HUES48 (cell line): ENCODE measurements at regions not wholly inside any gene's neighbourhood (a gene's known extent, or its start where the extent isn't known, plus 50 kb on each side); places are given as distances from the start of the nearest gene placed in this dataset.

Experiments
- H3K27ac ChIP-seq: one replicate; pipeline ENCODE4 v1.7.0; 2013; ENCODE audit warnings: low read depth, low read length, inconsistent platforms
- H3K27me3 ChIP-seq: 2 replicates; pipeline ENCODE4 v1.6.1; 2013; ENCODE audit warnings: mild to moderate bottlenecking, low read length; ENCODE audit not compliant: control insufficient read depth, insufficient read depth
- H3K36me3 ChIP-seq: 2 replicates; pipeline ENCODE4 v1.6.1; 2013; ENCODE audit warnings: low read length; ENCODE audit not compliant: control insufficient read depth, insufficient read depth
- H3K4me1 ChIP-seq: 2 replicates; pipeline ENCODE4 v1.6.1; 2013; ENCODE audit warnings: mild to moderate bottlenecking, low read length; ENCODE audit not compliant: control insufficient read depth, insufficient read depth
- H3K4me3 ChIP-seq: 2 replicates; pipeline ENCODE4 v1.5.1; 2013; ENCODE audit warnings: mild to moderate bottlenecking, low read depth, low read length
- H3K9ac ChIP-seq: 2 replicates; pipeline ENCODE4 v1.6.1; 2013; ENCODE audit warnings: mild to moderate bottlenecking, low read depth, low read length, moderate library complexity
- H3K9me3 ChIP-seq: 2 replicates; pipeline ENCODE4 v1.6.1; 2013; ENCODE audit warnings: low read length; ENCODE audit not compliant: control insufficient read depth, insufficient read depth

DNA sequence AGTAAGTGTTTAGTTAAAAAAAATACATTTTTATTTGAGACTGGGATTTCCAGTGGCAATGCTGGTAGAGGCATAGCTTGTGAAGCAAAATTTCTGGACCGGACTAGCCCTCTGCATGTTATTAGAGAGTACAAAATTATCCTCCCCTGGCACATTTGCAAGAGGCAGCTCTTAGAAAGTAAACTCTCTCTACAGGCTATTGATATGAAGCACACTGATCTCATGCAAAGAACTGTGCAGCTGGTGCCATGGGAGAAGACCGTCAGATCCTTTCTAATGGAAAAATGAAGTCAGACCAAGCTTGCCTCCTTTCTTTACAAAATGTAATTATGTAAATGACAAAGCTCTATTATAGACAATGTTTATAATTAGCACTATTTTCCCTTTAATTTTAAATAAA is 2717.2 kb downstream of the PCDH7 start:
- Histone ChIP-seq H3K27me3 (no peaks in the 10 kb centered on the region), H3K9me3 (no peaks in the 10 kb centered on the region), H3K27ac (no peak overlapping the region), H3K4me3 (no peak overlapping the region), H3K9ac (no peak overlapping the region), H3K4me1 (no peaks in the 10 kb centered on the region), H3K36me3 (no peaks in the 10 kb centered on the region)

DNA sequence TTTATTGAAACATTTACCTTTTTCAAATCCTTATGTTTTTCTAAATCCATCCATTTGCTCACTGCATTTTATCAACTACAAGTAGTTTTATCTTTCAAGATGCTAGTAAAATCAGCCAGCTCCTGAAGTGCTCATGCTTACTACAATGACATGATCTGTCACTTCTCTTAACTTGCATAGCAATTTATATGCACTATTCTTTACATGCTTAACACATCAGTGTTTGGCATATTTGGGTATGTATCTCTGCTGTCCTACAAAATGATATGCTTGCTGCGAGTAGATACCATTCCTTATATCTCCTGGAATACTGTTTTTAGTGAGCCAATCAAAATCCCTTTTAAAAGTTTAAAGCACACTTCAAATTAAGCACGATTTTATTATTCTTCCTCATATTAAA is 2726.8 kb downstream of the PCDH7 start:
- H3K27ac ChIP-seq, result no peak overlapping the region
- H3K4me3 ChIP-seq, result no peak overlapping the region
- H3K36me3 ChIP-seq, result no peaks in the 10 kb centered on the region
- no peaks in the 10 kb centered on the region for H3K9me3 ChIP-seq
- peaks cover 9% of the 10 kb centered on the region for H3K4me1 ChIP-seq
- no peaks in the 10 kb centered on the region for H3K27me3 ChIP-seq
- no peak overlapping the region for H3K9ac ChIP-seq

DNA sequence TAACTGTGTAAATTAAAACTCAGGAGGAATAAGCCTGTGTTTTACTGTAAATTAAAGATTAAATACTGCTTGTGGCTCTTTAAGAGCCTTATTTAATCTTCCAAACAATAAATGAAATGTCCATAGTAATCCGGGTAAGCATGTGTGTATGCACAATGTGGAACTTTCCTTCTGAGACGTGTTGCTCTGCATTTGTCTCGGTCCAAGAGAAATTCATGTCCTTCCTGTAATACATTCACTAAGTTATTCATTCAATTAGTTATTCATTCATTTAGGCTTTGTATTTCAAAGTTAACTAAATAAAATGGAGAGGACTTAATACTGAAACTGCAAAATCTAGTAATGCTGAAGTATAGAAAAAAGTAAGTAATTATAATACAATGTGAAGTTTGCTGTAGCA is 2728.8 kb downstream of the PCDH7 start:
- Histone ChIP-seq H3K27me3 (no peaks in the 10 kb centered on the region), H3K4me1 (peaks cover 9% of the 10 kb centered on the region), H3K36me3 (no peaks in the 10 kb centered on the region), H3K4me3 (no peak overlapping the region), H3K27ac (no peak overlapping the region), H3K9me3 (no peaks in the 10 kb centered on the region), H3K9ac (no peak overlapping the region)

DNA sequence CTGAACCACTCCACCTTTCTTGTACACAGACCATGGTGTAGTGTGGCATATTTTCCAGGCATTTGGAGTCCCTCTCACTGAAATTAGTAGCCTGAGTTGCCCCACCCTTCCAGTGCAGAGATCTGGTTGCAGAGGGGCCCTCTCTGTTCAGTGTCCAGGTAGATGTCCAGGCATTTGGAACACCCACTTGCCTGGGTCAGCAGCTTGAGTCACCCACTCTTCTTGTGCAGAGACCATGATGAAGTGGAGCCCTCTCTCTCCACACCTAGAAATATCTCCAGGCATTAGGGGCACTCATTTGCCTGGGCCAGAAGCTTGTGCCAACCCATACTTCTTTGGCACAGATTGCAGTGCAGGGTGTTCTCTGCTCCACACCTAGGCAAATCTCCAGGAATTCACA is 2733.3 kb downstream of the PCDH7 start:
- H3K9me3 ChIP-seq, result no peaks in the 10 kb centered on the region
- H3K27me3 ChIP-seq, result no peaks in the 10 kb centered on the region
- H3K4me3 ChIP-seq, result no peak overlapping the region
- H3K4me1 ChIP-seq, result peaks cover 4% of the 10 kb centered on the region
- H3K27ac ChIP-seq, result no peak overlapping the region
- H3K9ac ChIP-seq, result no peak overlapping the region
- H3K36me3 ChIP-seq, result no peaks in the 10 kb centered on the region

DNA sequence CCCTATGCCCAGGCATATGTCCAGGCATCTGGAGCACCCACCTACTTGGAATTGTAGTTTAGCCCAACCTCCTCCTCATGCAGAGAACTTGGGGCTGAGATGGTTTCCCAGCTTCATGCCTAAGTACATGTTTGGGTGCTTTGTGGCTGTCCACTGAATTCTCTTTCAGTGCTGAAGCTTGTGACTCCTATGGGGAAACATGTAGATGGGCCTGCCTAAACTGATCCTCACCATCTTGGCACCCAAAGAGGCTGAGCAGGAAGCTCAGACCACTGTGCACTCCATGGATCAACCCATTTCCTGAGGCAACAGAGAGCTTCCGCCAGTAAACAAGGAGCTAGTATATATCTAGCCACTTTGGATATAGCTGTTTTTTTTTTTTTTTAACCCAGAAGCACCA is 2733.7 kb downstream of the PCDH7 start:
- Histone ChIP-seq H3K27ac (no peak overlapping the region), H3K9me3 (no peaks in the 10 kb centered on the region), H3K27me3 (no peaks in the 10 kb centered on the region), H3K4me1 (no peaks in the 10 kb centered on the region), H3K4me3 (no peak overlapping the region), H3K36me3 (no peaks in the 10 kb centered on the region), H3K9ac (no peak overlapping the region)

DNA sequence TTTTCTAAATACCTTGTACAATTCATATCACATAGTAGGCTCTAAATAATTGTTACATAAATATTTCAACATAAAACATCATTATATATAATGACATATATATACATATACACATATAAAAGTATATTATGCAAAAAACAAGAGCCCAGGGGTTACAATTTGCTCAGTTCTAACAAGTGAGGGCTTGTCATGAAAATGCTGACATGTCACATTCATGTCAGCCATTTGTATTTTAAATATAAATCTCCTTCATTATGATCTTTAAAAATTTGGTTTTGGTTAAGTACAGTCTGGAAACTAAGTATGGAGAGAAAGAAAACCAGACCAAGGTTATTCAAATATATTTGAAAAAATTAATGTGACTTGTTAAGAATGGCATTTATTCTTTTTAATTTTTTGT is 2745.4 kb downstream of the PCDH7 start:
- no peaks in the 10 kb centered on the region for H3K9me3 ChIP-seq
- no peaks in the 10 kb centered on the region for H3K27me3 ChIP-seq
- H3K36me3 ChIP-seq, result no peaks in the 10 kb centered on the region
- no peak overlapping the region for H3K27ac ChIP-seq
- no peak overlapping the region for H3K9ac ChIP-seq
- H3K4me3 ChIP-seq, result no peak overlapping the region
- no peaks in the 10 kb centered on the region for H3K4me1 ChIP-seq

DNA sequence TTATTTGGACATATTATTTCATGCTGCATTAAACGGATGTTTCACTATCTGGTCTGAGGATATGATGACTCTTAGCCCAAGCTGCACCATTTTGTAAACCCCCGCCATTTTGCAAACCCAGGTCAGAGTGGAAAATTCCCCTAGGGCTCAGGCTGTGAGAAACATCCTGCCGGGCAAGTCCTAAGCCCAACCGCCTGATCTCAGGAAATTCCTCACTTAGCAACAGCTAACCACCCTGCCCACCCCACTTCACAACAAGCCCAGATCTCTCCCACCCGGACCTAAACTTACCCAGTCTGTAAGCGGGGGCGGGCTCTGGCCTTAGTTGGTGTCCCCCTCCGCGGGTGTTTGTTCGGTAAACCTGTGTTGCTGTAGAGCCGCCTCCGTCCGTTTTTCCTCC is 2747.1 kb downstream of the PCDH7 start:
- no peaks in the 10 kb centered on the region for H3K27me3 ChIP-seq
- no peak overlapping the region for H3K4me3 ChIP-seq
- no peak overlapping the region for H3K9ac ChIP-seq
- no peak overlapping the region for H3K27ac ChIP-seq
- H3K36me3 ChIP-seq, result no peaks in the 10 kb centered on the region
- no peaks in the 10 kb centered on the region for H3K4me1 ChIP-seq
- peaks cover 4% of the 10 kb centered on the region; the same call in 1 of the 2 replicates for H3K9me3 ChIP-seq

DNA sequence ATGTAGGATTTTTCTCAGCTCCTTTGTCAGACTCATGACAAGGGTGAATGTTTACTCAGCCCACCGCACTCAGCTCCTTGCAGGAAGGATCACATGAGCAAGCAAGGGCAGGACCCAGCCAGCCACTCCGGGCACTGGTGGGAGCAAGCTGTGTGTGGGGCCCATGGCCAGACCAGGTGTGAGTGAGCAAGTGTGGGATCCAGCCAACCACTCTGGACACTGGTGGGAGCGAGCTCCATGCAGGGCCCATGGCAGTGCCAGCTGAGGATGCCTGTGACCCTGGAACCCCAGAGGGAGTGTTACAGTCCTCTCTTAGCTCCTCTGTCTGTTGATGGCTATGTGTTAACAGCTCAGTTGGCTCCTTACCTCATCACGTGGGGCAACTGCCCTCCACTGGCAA is 2750.6 kb downstream of the PCDH7 start:
- Histone ChIP-seq H3K36me3 (no peaks in the 10 kb centered on the region), H3K27ac (no peak overlapping the region), H3K27me3 (no peaks in the 10 kb centered on the region), H3K4me1 (no peaks in the 10 kb centered on the region), H3K4me3 (no peak overlapping the region), H3K9me3 (peaks cover 4% of the 10 kb centered on the region; the same call in 1 of the 2 replicates), H3K9ac (no peak overlapping the region)

DNA sequence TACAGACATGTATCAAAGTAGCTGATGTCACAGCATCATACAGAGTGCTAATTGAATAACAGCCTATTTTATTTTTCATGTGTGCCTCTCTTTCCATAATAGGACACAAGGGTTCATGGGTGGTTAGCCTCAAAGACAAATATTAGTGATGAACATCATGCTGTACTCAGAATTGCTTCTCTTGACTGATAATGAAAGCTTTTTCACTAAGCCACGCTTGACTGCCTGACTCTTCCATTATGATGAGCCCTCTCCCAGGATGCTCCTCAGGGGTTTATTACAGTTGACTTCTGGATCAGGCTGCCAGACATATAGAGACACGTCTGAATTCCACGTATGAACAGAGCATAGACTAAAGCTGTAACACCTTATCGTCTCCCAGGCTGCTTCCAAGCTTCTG is 2757.5 kb downstream of the PCDH7 start:
- Histone ChIP-seq H3K27ac (no peak overlapping the region), H3K9ac (no peak overlapping the region), H3K4me1 (no peaks in the 10 kb centered on the region), H3K9me3 (no peaks in the 10 kb centered on the region), H3K36me3 (no peaks in the 10 kb centered on the region), H3K4me3 (no peak overlapping the region), H3K27me3 (no peaks in the 10 kb centered on the region)

DNA sequence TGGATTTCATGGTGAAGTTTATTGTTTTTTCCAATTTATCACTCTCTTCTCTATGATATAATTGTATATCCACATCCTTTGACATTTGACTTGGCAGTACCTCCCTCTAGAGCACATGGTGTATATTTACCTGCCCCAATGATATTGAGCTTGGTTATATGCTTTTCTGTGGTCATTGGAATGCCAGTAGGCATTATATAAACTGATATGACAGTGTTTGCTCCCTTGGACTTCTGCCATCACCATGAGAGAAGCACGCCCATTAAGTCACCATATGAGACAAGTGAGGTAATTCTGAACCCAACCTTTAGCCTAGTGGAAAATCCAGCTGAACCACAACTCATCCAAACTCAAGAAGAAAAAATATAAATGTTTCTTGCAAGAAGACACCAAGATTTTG is 2761.5 kb downstream of the ARAP2 start:
- no peaks in the 10 kb centered on the region for H3K4me1 ChIP-seq

DNA sequence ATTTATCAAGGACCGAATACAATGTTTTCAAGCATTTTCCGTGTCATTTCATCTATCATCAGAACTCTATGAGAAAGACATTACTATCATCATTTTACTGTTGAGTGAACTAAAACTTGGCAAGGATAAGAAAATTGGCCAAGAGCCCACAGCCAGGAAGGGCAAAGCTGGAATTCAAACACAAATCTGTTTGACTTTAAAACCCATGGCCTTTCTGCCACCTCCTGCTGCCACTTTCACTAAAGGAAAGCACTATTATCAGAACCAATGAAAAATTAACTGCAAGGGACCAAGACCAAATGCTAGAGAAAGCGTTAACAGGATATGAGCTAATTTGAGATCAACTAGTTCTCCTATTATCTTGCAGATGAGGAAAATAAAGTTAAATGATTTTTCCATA is 2759.2 kb downstream of the ARAP2 start:
- Histone ChIP-seq H3K9me3 (no peaks in the 10 kb centered on the region), H3K27me3 (no peaks in the 10 kb centered on the region), H3K4me1 (no peaks in the 10 kb centered on the region), H3K27ac (no peak overlapping the region), H3K9ac (no peak overlapping the region), H3K4me3 (no peak overlapping the region), H3K36me3 (no peaks in the 10 kb centered on the region)

More for the DNA sequence above, 2761.5 kb downstream of the ARAP2 start:
- H3K36me3 ChIP-seq, result no peaks in the 10 kb centered on the region
- no peaks in the 10 kb centered on the region for H3K9me3 ChIP-seq
- no peak overlapping the region for H3K27ac ChIP-seq
- no peaks in the 10 kb centered on the region for H3K27me3 ChIP-seq
- no peak overlapping the region for H3K9ac ChIP-seq
- no peak overlapping the region for H3K4me3 ChIP-seq

DNA sequence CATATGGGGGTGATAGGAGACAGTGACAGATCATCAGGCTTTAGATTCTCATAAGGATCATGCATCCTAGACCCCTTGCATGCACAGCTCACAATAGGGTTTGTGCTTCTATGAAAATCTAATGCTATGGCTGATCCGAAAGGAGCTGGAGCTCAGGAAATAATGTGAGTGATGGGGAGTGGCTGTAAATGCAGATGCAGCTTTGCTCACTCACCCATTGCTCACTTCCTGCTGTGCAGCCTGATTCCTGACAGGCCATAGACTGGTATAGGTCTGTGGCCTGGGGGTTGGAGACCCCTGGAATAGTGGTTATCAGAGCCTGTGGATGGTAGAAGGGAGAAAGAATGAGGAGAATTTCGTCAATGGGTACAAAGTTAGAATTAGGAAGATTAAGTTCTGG is 2751.1 kb downstream of the ARAP2 start:
- Histone ChIP-seq H3K9me3 (no peaks in the 10 kb centered on the region), H3K36me3 (no peaks in the 10 kb centered on the region)

More for the DNA sequence above, 2751.1 kb downstream of the ARAP2 start:
- Histone ChIP-seq H3K27ac (no peak overlapping the region), H3K4me1 (no peaks in the 10 kb centered on the region), H3K9ac (no peak overlapping the region), H3K27me3 (no peaks in the 10 kb centered on the region), H3K4me3 (no peak overlapping the region)
